ENCODE measurements at regions not wholly inside any gene's neighbourhood (a gene's known extent, or its start where the extent isn't known, plus 50 kb on each side); places are given as distances from the start of the nearest gene placed in this dataset.

DNA sequence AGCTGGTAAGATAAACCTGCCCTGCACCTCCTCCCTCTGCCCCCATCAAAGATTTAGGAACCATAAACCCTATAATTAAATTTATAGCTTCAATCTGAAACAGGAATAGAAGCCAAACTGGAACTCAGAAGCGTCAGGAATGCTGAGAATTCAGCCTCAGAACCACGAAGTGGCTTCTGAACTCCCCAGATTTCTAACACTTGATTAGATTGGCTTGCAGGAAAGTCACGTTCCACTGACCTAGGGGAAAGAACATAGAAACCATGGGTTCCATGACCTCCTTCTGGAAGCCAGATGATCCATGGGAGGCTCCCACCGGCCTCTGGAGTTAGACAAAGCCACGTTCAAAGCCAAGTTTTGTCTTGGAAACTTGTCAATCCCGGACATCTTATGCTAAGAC is 356.5 kb downstream of the MID1IP1 start:
- no peak for DNase-seq
- no peaks in the 10 kb centered on the region for H3K36me3 Mint-ChIP-seq (ENCODE audit: low read depth)
- H3K4me1 Mint-ChIP-seq (ENCODE audit: low read depth) = peaks cover 26% of the 10 kb centered on the region
- H3K27me3 Mint-ChIP-seq (ENCODE audit: insufficient read depth) = peaks cover 9% of the 10 kb centered on the region
- TF ChIP-seq CTCF (IDR thresholded peaks at IDR 0.05) = no peak
- peak overlapping the region; percentile 37; the same call in 1 of the 2 replicates for H3K27ac Mint-ChIP-seq
- H3K4me3 Mint-ChIP-seq = no peak overlapping the region
- no peaks in the 10 kb centered on the region for H3K9me3 Mint-ChIP-seq

DNA sequence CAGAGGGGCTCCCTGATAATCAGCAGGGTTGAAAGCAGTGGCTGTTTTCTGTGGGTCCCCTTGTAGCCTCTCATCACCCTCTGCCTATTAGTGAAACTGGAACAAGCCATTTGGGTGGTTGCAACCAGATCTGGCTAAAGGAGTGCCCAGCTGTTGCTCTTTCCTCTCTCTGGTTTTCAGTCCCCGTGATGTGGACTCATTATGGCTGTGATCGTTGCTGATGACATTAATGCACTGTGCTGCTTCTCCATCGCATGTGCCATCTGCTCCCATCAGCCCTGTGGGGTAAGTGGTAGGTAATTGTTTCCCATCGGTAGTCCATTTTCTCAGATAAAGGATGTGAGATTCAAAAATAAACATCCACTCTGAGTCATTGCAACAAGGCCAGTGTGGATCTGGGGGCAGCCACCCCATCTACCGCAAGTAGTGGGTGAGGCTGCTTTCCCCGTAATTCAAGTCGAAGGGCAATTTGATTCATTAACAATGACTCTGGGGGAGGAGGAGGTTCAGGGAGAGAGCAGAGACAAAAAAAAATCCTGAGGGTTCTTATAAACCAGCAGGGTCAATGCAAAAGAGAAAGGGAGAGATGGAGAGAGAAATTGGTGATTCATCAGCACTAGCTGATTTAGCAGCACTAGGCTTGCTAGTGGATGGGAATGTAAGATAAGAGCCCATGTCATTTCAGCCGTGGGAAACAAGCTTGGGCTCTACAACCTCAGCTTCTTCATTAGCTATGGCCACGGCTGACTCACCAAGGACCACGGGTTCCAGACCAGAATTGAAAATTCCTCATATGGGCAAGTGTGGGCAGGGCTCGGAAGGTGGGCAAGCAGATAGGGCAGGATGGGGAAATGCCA is 357.8 kb downstream of the MID1IP1 start:
- Mint-ChIP-seq H3K36me3 (ENCODE audit: low read depth) (no peaks in the 10 kb centered on the region), H3K27ac (peak overlapping the region; percentile 69), H3K27me3 (ENCODE audit: insufficient read depth) (peaks cover 11% of the 10 kb centered on the region), H3K9me3 (no peaks in the 10 kb centered on the region), H3K4me3 (0 out of 2 replicates have a peak overlapping the region, but pooled peaks have one; percentile 9), H3K4me1 (ENCODE audit: low read depth) (peaks cover 26% of the 10 kb centered on the region)
- peak; percentile 90 for DNase-seq
- TF ChIP-seq CTCF (IDR thresholded peaks at IDR 0.05) = no peak

- Mint-ChIP-seq H3K4me3 (no peak overlapping the region), H3K27ac (no peak overlapping the region), H3K9me3 (no peaks in the 10 kb centered on the region), H3K27me3 (ENCODE audit: insufficient read depth) (peaks cover 11% of the 10 kb centered on the region), H3K36me3 (ENCODE audit: low read depth) (no peaks in the 10 kb centered on the region), H3K4me1 (ENCODE audit: low read depth) (peaks cover 26% of the 10 kb centered on the region)
- TF ChIP-seq CTCF (IDR thresholded peaks at IDR 0.05) = no peak
- no peak for DNase-seq
These were observed 358.8 kb downstream of the MID1IP1 start for GRCh38 chrX:39159921-39160507.

GRCh38 chrX:39161611-39162255 is 360.5 kb downstream of the MID1IP1 start:
- H3K27me3 Mint-ChIP-seq (ENCODE audit: insufficient read depth) = peaks cover 11% of the 10 kb centered on the region
- H3K27ac Mint-ChIP-seq = no peak overlapping the region
- no peak for DNase-seq
- TF ChIP-seq CTCF (IDR thresholded peaks at IDR 0.05) = no peak
- H3K4me1 Mint-ChIP-seq (ENCODE audit: low read depth) = peaks cover 26% of the 10 kb centered on the region
- H3K36me3 Mint-ChIP-seq (ENCODE audit: low read depth) = no peaks in the 10 kb centered on the region
- no peaks in the 10 kb centered on the region for H3K9me3 Mint-ChIP-seq
- no peak overlapping the region for H3K4me3 Mint-ChIP-seq

GRCh38 chrX:39162322-39162735 is 361.1 kb downstream of the MID1IP1 start:
- H3K27ac Mint-ChIP-seq = no peak overlapping the region
- no peaks in the 10 kb centered on the region for H3K9me3 Mint-ChIP-seq
- no peak for TF ChIP-seq CTCF (IDR thresholded peaks at IDR 0.05)
- peaks cover 10% of the 10 kb centered on the region for H3K27me3 Mint-ChIP-seq (ENCODE audit: insufficient read depth)
- no peak overlapping the region for H3K4me3 Mint-ChIP-seq
- H3K36me3 Mint-ChIP-seq (ENCODE audit: low read depth) = no peaks in the 10 kb centered on the region
- no peak for DNase-seq
- peaks cover 26% of the 10 kb centered on the region for H3K4me1 Mint-ChIP-seq (ENCODE audit: low read depth)

All from HFFc6 (cell line).